Vagina (tissue), 2 donors: ENCODE measurements at regions not wholly inside any gene's neighbourhood (a gene's known extent, or its start where the extent isn't known, plus 50 kb on each side); places are given as distances from the start of the nearest gene placed in this dataset.

ENCODE experiments used
- CTCF ChIP-seq, 3 experiments: fragments of 450-650 bp in 2 of 3; fragments of 200-600 bp in 1 of 3; sonication (generic) in 1 of 3; IDR thresholded peaks; one replicate each; pipeline ENCODE4 v1.5.1; 2017 to 2019; ENCODE audit warnings: antibody characterized with exemption in 3 of 3, mild to moderate bottlenecking in 2 of 3, moderate library complexity in 2 of 3
- POLR2A ChIP-seq, 2 donors: fragments of 450-650 bp; IDR thresholded peaks; one replicate each; pipeline ENCODE4 v1.6.1; 2017; ENCODE audit warnings: antibody characterized with exemption in 2 of 2, mild to moderate bottlenecking in 2 of 2, moderate library complexity in 2 of 2

DNA sequence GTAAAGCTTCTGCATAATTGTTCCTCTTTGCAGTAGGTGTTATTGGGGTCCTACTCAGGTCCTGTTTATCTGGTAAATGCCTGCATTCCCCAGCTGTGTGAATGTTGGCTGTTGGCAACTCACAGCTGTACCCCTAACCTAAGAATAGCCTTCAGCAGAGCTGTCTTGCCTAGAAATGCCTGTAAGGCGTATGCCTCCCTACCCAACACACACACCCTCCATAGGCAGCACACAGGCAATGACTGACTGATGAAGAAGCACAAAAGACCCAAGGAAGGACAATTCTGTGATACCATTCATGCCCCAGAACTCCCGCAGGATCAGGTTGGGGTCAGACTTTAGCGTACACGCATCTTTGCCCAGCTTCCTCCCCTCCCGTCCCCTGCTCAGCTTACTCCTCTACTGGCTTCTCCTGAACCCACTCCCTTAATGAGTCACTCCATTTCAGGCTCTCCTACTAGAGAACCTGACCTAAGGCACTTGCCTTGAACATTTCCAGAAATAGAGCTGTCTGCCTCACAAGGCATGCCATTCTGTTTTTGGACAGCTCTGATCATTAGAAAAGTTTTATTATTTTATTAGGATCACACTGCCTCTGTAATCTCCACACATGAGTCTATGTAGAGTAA, 99.2 kb upstream of the PIK3CG start:
- TF ChIP-seq CTCF (IDR thresholded peaks at IDR 0.05): no peak
- TF ChIP-seq POLR2A (IDR thresholded peaks at IDR 0.05): no peak
